HG03520 (cell line): ENCODE measurements at regions not wholly inside any gene's neighbourhood (a gene's known extent, or its start where the extent isn't known, plus 50 kb on each side); places are given as distances from the start of the nearest gene placed in this dataset.

Experiments
- ATAC-seq: cut with Tn5 transposase; IDR thresholded peaks from one replicate; pipeline ENCODE4 v1.9.1; 2021; ENCODE audit warnings: mild to moderate bottlenecking, moderate library complexity; ENCODE audit not compliant: unreplicated experiment

- no peak for ATAC-seq
Measured at GRCh38 chr12:88790231-88790630, 210.0 kb upstream of the KITLG start.

- no peak for ATAC-seq
Measured at GRCh38 chr12:88784166-88784565, 203.9 kb upstream of the KITLG start.

GRCh38 chr12:88782351-88782750, 202.1 kb upstream of the KITLG start:
- ATAC-seq = no peak

DNA sequence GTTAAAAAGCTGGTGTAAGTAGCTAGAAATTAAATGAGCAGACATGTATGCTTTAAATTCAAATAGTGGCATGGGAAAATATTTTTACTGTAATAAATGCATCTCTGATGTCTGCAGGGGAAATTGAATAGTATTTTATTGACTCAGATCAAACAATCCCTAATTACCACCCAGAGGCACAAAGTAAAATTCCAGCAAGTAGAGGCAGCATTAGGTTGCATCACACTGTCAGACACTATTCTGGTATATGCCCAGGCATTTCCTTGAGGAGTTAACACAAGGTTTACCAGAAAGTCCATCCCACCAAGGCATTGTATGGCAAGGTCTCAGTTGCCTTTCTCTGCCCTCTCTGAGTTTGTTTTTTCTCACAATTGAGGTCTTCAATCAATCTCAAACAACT, 201.6 kb upstream of the KITLG start:
- ATAC-seq = no peak

- ATAC-seq = no peak
Measured at GRCh38 chr12:88778064-88778463, 197.8 kb upstream of the KITLG start.

DNA sequence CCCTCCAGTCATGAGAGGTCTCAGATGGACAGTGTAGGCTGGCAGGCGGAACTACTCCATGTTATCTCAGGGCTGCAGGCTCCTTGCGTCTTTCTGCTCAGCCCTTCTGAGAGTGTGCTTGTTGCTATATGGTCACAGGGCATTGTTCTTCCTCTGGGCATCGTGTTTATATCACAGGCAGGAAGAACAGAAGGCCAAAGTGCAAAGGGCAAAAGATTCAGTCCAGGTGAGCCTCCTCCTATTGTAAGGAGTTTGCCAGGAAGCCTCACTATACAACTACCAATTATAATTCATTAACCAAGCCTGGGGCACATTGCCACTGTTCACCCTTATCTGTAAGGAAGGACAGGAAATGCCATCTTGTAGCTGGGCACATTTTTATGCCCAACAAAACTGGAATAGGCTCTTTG, 195.5 kb upstream of the KITLG start:
- ATAC-seq = no peak

GRCh38 chr12:88767699-88768098, 187.4 kb upstream of the KITLG start:
- ATAC-seq = no peak

DNA sequence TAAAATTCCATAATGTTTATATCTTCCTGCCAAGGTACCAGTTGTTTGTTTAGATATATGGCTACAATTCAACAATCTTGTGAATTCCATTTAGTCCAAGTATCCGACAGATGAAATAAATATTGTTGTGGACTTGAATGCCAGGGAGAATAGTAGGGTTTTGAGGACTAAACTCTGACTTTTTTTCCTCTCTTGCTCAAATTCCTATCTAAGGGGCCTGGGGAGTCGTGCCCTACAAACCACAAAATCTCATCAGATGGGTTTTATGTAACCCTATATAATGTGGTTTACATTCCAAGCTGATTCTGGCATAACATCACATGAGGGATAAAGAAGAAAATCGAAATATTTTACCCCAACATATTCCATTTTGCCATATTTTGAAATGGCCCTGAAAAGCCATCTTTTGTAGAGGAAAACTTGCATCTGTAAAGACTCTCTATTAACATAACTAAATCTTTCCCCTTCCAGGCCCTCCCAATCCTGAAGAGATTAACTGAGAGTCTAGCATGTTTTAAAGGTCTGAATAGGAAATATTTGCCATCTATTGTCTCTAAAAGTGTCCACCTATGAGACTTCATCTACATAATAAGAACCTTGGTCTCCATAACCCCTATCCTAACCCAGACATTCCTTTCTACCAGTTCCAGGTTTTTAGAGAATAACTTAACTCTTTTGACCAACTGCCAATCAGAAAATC, 184.7 kb upstream of the KITLG start:
- no peak for ATAC-seq

- ATAC-seq = no peak
Measured at GRCh38 chr12:88763536-88764100, 183.3 kb upstream of the KITLG start.

GRCh38 chr12:88758176-88758575, 177.9 kb upstream of the KITLG start:
- ATAC-seq = no peak

- no peak for ATAC-seq
Measured at GRCh38 chr12:88756917-88757316, 176.6 kb upstream of the KITLG start.

GRCh38 chr12:88756153-88756552, 175.9 kb upstream of the KITLG start:
- no peak for ATAC-seq

DNA sequence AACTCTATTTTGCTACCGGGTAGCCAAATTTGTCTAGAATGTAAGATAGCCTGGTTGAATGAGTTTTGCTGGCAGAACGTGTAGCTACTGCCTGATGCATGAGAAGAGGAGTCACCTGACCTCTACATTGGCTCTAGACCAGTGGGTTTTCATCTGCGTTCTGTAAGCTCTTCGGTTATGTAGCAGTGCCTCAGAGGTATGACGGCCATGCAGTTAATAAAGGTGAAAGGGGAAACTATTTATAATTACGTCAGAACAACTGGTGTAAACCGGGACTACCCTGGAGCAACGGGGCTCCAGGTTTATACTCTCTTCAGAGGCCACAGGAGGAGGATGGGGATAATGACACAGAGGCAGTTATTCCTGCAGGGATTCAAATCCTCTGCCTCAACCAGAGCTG, 173.4 kb upstream of the KITLG start:
- no peak for ATAC-seq

DNA sequence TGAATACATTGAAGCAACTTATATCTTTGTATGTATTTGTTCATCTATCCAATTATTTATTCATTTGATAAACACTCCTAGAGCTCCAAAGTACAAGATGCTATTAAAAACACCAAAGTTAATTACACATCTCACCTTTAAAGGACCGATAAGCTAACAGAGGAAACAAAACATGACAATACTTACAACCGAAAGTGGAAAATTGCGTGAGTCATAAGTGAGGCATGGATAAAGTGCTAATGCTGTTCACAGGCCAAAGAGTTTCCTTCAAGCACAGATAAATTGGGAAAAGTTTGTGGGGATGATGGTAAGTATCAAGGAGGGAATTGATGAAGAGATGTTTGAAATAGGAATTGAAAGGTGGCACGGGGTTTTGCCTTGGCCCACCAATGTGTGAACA, 172.8 kb upstream of the KITLG start:
- no peak for ATAC-seq

- ATAC-seq = no peak
Measured at GRCh38 chr12:88752183-88752582, 171.9 kb upstream of the KITLG start.

- no peak for ATAC-seq
Measured at GRCh38 chr12:88750867-88751543, 170.7 kb upstream of the KITLG start.

- ATAC-seq = no peak
Measured at GRCh38 chr12:88746386-88746785, 166.1 kb upstream of the KITLG start.

DNA sequence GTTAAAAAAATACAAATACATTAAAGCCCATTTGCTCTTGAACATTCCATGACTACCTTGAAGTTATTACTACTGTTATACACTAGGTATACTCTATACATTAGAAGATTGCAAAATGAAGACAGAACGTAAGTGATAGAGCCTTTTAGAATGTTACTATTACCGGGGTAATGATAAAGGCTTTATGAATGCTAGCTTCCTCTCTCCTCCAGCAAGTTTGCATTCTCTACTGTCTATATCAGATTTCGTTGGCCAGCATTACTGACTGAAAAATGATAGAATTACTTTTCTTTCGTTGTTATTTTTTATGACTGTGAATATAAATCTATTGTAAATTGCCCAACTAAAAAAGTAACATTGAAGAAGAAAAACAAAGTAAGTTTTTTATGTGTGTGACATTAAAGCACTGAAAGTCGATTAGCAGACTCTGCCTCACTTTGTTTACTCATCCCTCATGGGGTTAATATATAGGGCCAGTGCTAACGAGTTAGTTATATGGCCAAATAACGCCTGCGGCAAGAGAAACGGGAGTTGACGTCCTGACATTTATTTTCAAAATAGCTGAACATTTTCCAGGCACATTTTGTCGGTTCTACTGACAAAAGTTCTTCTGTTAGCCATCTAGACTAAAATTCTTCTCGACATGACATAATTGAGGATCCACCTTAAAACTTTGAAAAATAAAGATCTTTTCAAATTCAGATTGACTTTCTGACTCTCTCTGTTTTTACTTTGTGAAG, 163.8 kb upstream of the KITLG start:
- ATAC-seq = no peak

DNA sequence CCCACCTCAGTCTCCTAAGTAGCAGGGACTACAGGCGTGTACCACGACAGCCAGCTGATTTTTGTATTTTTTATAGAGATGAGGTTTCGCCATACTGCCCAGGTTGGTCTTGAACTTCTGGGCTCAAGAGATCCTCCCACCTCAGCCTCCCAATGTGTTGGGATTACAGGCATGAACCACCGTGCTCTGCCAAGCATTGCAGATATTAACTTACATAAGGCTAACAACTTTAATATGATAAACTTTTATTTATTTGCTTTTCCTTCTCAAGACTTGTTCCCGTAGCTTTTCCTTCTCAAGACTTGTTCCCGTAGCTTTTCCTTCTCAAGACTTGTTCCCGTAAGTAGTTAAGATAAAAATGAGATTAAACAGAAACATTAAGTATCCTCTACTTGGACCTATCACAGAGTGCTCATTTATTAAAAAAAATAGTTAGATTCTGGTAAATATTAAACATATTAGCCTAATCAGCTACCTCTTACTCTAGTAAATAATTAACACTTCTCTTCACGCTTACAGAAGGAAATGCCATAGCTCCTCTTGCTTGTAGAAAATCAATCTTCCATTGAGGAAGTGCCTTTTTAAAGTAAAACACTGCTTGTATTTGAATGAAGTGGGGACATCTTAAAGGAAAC, 157.7 kb upstream of the KITLG start:
- ATAC-seq = no peak

GRCh38 chr12:88736031-88736430, 155.8 kb upstream of the KITLG start:
- no peak for ATAC-seq

- no peak for ATAC-seq
Measured at GRCh38 chr12:88733008-88733407, 152.7 kb upstream of the KITLG start.
